Body of pancreas (tissue), 4 donors: ENCODE measurements at regions not wholly inside any gene's neighbourhood (a gene's known extent, or its start where the extent isn't known, plus 50 kb on each side); places are given as distances from the start of the nearest gene placed in this dataset.
"Not testable (repeated sequence)": the region's sequence is repeated elsewhere in the genome, so short reads cannot be mapped to it uniquely, and the experiment has no call there.

Experiments used
- ATAC-seq: fragments of 150-250 bp; one replicate; pipeline ENCODE4 v1.9.1; 2016
- DNase-seq, 4 donors: peaks; one replicate each; pipeline ENCODE4 v3.0.0-alpha.2; 2019
- H3K27ac ChIP-seq, 4 donors: fragments of 200-600 bp; sonication (generic); 1 replicate in 3 of 4; 2 replicates in 1 of 4; pipeline versions ENCODE4 v1.5.1 to v1.6.1; 2016 to 2019; ENCODE audit warnings: mild to moderate bottlenecking in 1 of 4, mixed read lengths in 1 of 4, moderate library complexity in 1 of 4
- H3K27me3 ChIP-seq, 2 donors: fragments of 200-600 bp; sonication (generic); one replicate each; pipeline ENCODE4 v1.6.0; 2016; ENCODE audit warnings: mild to moderate bottlenecking in 1 of 2
- H3K36me3 ChIP-seq, 2 donors: fragments of 200-600 bp; sonication (generic); replicated peaks in 1 of 2; 2 replicates each; pipeline ENCODE4 v1.5.1; 2016; ENCODE audit warnings: low read depth in 2 of 2; ENCODE audit not compliant: insufficient read depth in 1 of 2
- H3K4me1 ChIP-seq: fragments of 200-600 bp; sonication (generic); one replicate; pipeline ENCODE4 v1.6.0; 2016
- H3K4me3 ChIP-seq, 2 donors: fragments of 200-600 bp; sonication (generic); 1 replicate in 1 of 2; 2 replicates in 1 of 2; pipeline ENCODE4 v1.5.1; 2016 to 2019
- H3K9me3 ChIP-seq, 3 donors: fragments of 200-600 bp; sonication (generic); 1 replicate in 2 of 3; 2 replicates in 1 of 3; pipeline ENCODE4 v1.5.1; 2016
- POLR2A ChIP-seq, 3 donors: fragments of 450-650 bp; IDR thresholded peaks; one replicate each; pipeline ENCODE4 v1.6.1; 2016; ENCODE audit warnings: antibody characterized with exemption in 3 of 3, mild to moderate bottlenecking in 2 of 3
- WGBS, 2 donors: methylation state at CpG; one replicate each; pipeline ENCODE4 v1.1.5; 2017; 5-methylcytosine and 5-hydroxymethylcytosine counted together
- intact Hi-C: fragments of 100-400 bp; cut with DNase I; formaldehyde crosslinking; loops from one replicate; pipeline ENCODE4 v1.15.1; 2023
- TF ChIP-seq, protein P1 (sequence below), 7 experiments: fragments of 450-650 bp in 4 of 7; fragments of 200-600 bp in 3 of 7; sonication (generic) in 3 of 7; IDR thresholded peaks; one replicate each; pipeline ENCODE4 v1.5.1; 2016 to 2019; ENCODE audit warnings: antibody characterized with exemption in 7 of 7

DNA sequence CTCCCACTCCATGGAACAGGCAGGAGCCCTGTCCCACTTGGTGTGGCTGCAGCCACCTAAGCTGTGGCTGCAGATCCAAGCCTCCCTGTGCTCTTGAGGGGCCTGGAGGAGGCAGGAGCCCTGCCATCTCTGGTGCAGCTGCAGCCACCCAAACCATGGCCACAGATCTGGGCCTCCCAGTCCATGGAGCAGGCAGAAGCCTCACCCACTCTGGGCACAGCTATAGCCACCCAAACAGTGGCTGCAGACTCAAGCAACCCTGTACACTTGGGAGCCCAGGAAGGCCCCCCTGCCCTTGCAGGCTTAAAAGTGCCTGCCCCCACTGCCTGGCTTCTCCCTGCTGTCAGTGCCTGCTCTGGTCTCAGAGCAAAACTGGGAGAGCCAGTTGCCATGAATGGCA, 320.3 kb downstream of the RFPL4B start:
- no peak for TF ChIP-seq POLR2A (IDR thresholded peaks at IDR 0.05)
- TF ChIP-seq, protein P1, sequence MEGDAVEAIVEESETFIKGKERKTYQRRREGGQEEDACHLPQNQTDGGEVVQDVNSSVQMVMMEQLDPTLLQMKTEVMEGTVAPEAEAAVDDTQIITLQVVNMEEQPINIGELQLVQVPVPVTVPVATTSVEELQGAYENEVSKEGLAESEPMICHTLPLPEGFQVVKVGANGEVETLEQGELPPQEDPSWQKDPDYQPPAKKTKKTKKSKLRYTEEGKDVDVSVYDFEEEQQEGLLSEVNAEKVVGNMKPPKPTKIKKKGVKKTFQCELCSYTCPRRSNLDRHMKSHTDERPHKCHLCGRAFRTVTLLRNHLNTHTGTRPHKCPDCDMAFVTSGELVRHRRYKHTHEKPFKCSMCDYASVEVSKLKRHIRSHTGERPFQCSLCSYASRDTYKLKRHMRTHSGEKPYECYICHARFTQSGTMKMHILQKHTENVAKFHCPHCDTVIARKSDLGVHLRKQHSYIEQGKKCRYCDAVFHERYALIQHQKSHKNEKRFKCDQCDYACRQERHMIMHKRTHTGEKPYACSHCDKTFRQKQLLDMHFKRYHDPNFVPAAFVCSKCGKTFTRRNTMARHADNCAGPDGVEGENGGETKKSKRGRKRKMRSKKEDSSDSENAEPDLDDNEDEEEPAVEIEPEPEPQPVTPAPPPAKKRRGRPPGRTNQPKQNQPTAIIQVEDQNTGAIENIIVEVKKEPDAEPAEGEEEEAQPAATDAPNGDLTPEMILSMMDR (IDR thresholded peaks at IDR 0.05): no peak
- Histone ChIP-seq H3K4me1 (no peaks in the 10 kb centered on the region), H3K27me3 (no peaks in the 10 kb centered on the region), H3K4me3 (no peak overlapping the region), H3K27ac (no peak overlapping the region), H3K9me3 (no peaks in the 10 kb centered on the region), H3K36me3 (no peaks in the 10 kb centered on the region)
- intact Hi-C loops: no loop called here
- ATAC-seq (no peak), DNase-seq (no peak)

DNA sequence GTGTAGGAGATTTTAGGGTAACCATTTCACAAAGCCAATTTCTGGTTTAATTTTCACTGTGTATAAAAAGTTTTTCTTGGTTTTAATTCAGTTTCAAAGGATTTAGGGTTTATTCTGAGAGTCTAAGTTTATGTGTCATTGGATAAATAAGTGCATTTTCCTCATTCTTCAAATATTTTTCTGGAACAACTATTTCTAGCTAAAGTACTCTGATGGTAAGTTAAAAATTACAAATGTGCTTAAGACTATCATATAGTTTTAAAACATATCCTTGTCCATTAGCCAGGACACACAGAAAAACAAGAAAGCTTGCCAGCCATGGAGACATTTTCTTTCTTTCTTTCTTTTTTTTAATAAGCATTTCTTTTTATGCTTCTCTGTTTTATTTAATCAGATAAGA, 333.0 kb downstream of the RFPL4B start:
- no peak for ATAC-seq
- TF ChIP-seq, protein P1 (IDR thresholded peaks at IDR 0.05): no peak
- no peak for TF ChIP-seq POLR2A (IDR thresholded peaks at IDR 0.05)
- Histone ChIP-seq H3K36me3 (no peaks in the 10 kb centered on the region), H3K27ac (no peak overlapping the region), H3K4me1 (no peaks in the 10 kb centered on the region), H3K9me3 (no peaks in the 10 kb centered on the region), H3K27me3 (no peaks in the 10 kb centered on the region), H3K4me3 (no peak overlapping the region)
- intact Hi-C loops: no loop called here
- no peak for DNase-seq

DNA sequence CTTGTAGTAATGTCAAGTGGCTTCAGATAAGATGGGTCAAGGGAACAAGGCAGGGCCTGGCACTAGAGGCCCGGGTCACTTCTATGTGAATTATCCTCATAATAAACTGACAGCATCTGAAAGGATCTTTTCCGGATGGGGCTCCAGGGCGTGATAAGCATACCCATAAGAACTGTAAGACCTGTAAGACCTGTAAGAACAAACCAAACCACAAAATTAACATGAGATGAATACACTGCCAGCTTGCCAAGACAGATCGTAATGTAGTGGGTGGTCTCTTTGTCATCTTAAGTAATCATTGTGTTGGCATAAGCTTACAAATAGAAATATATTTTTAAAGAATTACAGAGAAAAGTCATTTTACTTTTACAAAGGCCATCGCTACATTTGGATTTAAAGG, 334.9 kb downstream of the RFPL4B start:
- ATAC-seq: no peak
- Histone ChIP-seq H3K9me3 (no peaks in the 10 kb centered on the region), H3K27ac (no peak overlapping the region), H3K4me1 (no peaks in the 10 kb centered on the region), H3K36me3 (no peaks in the 10 kb centered on the region), H3K4me3 (no peak overlapping the region), H3K27me3 (no peaks in the 10 kb centered on the region)
- WGBS, 2 donors: 78 to 79% methylated on average over 5 of the region's 5 CpGs
- DNase-seq: no peak
- TF ChIP-seq POLR2A (IDR thresholded peaks at IDR 0.05): no peak
- TF ChIP-seq, protein P1 (IDR thresholded peaks at IDR 0.05): no peak
- intact Hi-C loops: no loop called here

DNA sequence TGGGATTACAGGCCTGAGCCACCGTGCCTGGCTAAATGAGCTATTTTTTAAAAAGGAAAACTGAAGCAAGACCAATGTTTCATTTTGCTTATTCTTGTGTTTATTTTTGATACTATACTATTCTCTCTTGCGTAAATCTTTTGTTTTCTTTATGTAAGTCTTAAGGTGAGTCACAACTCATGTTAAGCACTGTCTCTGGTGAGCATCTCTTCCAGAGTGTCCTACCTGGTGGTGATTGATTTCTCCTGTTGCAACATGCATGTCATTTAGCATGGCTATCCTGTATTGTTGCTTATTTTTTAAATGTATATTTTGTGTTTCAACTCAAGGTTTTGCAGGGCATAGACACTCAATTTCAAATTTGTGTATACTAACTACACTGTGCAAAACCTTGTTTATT, 336.0 kb downstream of the RFPL4B start:
- H3K27ac ChIP-seq: no peak overlapping the region
- H3K36me3 ChIP-seq: no peaks in the 10 kb centered on the region
- DNase-seq (no peak), ATAC-seq (no peak)
- intact Hi-C loops: no loop called here
- no peaks in the 10 kb centered on the region for H3K27me3 ChIP-seq
- 63 to 69% methylated on average over 2 of the region's 2 CpGs for WGBS, 2 donors
- no peak overlapping the region for H3K4me3 ChIP-seq
- no peak for TF ChIP-seq POLR2A (IDR thresholded peaks at IDR 0.05)
- TF ChIP-seq, protein P1 (IDR thresholded peaks at IDR 0.05): no peak
- H3K4me1 ChIP-seq: no peaks in the 10 kb centered on the region
- no peaks in the 10 kb centered on the region for H3K9me3 ChIP-seq

DNA sequence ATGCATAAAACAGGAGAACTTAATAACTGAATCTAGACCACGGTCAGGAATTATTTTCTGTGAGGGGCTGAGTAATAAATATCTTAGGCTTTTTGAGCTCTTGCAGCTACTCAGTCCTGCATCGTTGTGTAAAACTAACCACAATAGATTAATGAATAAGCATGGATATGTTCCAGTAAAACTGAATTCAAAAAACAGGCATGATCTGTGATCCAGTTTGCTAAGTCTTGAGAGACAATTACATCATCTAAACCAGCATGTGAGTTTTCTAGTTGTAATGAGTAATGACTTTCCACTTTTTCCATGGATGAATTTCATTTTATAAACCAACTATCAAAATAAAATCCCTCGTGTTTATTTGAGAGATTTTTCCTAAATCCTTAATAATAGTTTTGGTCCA, 336.8 kb downstream of the RFPL4B start:
- H3K36me3 ChIP-seq: no peaks in the 10 kb centered on the region
- H3K27me3 ChIP-seq: no peaks in the 10 kb centered on the region
- H3K4me1 ChIP-seq: no peaks in the 10 kb centered on the region
- TF ChIP-seq POLR2A (IDR thresholded peaks at IDR 0.05): no peak
- TF ChIP-seq, protein P1 (IDR thresholded peaks at IDR 0.05): no peak
- H3K4me3 ChIP-seq: no peak overlapping the region
- no peaks in the 10 kb centered on the region for H3K9me3 ChIP-seq
- intact Hi-C loops: no loop called here
- H3K27ac ChIP-seq: no peak overlapping the region
- ATAC-seq (no peak), DNase-seq (no peak)
- 38 to 45% methylated on average over 3 of the region's 3 CpGs for WGBS, 2 donors

DNA sequence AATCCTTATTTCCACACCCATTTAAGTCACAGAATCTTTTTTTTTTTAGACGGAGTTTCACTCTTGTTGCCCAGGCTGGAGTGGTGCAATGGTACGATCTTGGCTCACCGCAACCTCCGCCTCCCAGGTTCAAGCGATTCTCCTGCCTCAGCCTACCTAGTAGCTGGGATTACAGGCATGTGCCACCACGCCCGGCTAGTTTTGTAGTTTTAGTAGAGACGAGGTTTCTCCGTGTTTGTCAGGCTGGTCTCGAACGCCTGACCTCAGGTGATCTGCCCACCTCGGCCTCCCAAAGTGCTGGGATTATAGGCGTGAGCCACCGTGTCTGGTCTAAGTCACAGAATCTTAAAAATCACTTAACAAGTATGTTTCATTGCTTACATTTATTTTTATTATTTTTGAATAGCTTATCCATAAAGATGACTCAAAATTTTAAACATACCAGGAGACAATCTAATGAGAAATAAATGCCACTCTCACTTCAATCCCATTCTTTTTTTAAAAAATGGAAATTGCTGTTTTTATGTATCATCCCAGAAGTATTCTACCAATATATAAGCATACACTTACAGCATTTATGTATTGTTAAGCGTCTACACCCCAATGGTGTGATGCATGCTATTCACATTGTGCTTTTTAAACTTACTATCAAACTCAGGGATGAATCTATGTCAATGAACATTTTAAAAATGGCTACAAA, 338.5 kb downstream of the RFPL4B start:
- H3K4me3 ChIP-seq, DNase-seq, H3K4me1 ChIP-seq, ATAC-seq, H3K9me3 ChIP-seq, intact Hi-C loops, H3K27ac ChIP-seq, H3K36me3 ChIP-seq, H3K27me3 ChIP-seq: not testable (repeated sequence)
- WGBS, 2 donors: 87% methylated on average over 15 of the region's 15 CpGs

DNA sequence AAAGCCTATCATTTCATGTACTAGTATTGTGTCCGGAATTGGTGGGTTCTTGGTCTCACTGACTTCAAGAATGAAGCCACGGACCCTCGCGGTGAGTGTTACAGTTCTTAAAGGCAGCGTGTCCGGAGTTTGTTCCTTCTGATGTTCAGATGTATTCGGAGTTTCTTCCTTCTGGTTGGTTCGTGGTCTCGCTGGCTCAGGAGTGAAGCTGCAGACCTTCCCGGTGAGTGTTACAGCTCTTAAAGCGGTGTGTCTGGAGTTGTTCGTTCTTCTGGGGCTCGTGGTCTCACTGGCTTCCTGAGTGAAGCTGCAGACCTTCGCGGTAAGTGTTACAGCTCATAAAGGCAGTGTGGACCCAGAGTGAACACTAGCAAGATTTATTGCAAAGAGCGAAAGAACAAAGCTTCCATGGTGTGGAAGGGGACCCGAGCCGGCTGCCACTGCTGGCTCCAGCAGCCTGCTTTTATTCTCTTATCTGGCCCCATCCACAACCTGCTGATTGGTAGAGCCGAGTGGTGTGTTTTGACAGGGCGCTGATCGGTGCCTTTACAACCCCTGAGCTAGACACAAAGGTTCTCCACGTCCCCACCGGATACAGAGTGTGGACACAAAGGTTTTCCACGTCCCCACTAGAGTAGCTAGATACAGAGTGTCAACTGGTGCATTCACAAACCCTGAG, 341.5 kb downstream of the RFPL4B start:
- H3K27ac ChIP-seq, H3K4me3 ChIP-seq, H3K36me3 ChIP-seq, intact Hi-C loops, ATAC-seq, H3K9me3 ChIP-seq, H3K27me3 ChIP-seq, DNase-seq: not testable (repeated sequence)
- H3K4me1 ChIP-seq: peaks cover 14% of the 10 kb centered on the region
- WGBS, 2 donors: 70 to 92% methylated on average over 22 to 24 of the region's 24 CpGs
